Kidney epithelial cell (primary cell): ENCODE measurements at regions not wholly inside any gene's neighbourhood (a gene's known extent, or its start where the extent isn't known, plus 50 kb on each side); places are given as distances from the start of the nearest gene placed in this dataset.

Source experiments
- DNase-seq: peaks from one replicate; pipeline ENCODE4 v3.0.0-alpha.2; 2010; ENCODE audit warnings: low read depth
- H3K27me3 ChIP-seq: 2 replicates; pipeline ENCODE4 v1.6.0; 2011; ENCODE audit warnings: low read length; ENCODE audit not compliant: control insufficient read depth, insufficient read depth
- H3K36me3 ChIP-seq: 2 replicates; pipeline ENCODE4 v1.5.1; 2011; ENCODE audit warnings: low read length; ENCODE audit not compliant: control insufficient read depth, insufficient read depth
- H3K4me3 ChIP-seq: 2 replicates; pipeline ENCODE4 v1.5.1; 2011; ENCODE audit warnings: low read depth, mild to moderate bottlenecking, control low read depth, low read length
- CTCF ChIP-seq: IDR thresholded peaks from 2 replicates; pipeline ENCODE4 v1.5.1; 2011; ENCODE audit warnings: mild to moderate bottlenecking, moderate library complexity, low read length, control low read depth, inconsistent platforms; ENCODE audit not compliant: insufficient read depth, poor library complexity, severe bottlenecking

GRCh38 chr11:32279672-32280071 lies 155.7 kb downstream of the WT1 start:
- TF ChIP-seq CTCF: peak; percentile 23
- Histone ChIP-seq H3K36me3 (no peaks in the 10 kb centered on the region), H3K27me3 (no peaks in the 10 kb centered on the region), H3K4me3 (no peak overlapping the region)
- no peak for DNase-seq

DNA sequence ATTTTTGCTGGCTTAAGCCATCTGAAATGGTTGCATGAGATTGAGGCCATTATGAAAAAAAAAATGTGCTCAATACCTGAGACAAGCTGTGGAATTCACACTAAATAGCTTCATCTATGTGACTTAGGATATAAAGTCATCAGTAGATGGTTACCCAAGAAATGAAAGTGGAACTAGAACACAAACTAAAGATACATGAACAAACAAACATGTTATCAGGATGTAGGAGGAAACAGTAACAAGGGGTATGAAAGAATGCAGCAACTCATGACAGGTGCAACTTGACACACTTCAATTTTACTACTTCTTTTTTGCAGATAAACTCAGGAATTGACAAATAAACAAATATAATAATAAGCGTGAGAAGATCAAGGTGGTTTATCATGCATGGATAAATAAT lies 155.0 kb downstream of the WT1 start:
- Histone ChIP-seq H3K27me3 (no peaks in the 10 kb centered on the region), H3K36me3 (no peaks in the 10 kb centered on the region), H3K4me3 (no peak overlapping the region)
- DNase-seq: no peak
- no peak for TF ChIP-seq CTCF

- Histone ChIP-seq H3K27me3 (no peaks in the 10 kb centered on the region), H3K36me3 (no peaks in the 10 kb centered on the region), H3K4me3 (no peak overlapping the region)
- TF ChIP-seq CTCF: peak; percentile 15
- DNase-seq: no peak
Measured at GRCh38 chr11:32288276-32288675, 147.1 kb downstream of the WT1 start.

DNA sequence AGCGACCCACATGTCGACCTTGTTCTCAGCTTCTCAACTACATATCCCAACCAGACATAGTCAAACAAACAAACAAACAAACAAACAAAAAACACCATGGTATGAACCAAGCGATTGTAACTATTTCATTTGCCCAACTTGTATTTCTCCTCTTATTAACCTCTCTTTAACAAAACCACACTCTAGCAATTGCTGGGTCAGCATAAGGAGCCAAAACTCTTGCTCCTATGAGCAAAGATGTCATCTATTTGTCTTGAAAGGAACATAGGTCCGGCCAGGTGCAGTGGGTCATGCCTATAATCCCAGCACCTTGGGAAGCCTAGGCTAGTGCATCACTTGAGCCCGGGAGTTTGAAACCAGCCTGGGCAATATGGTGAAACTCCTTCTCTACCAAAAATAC lies 145.6 kb downstream of the WT1 start:
- H3K27me3 ChIP-seq: no peaks in the 10 kb centered on the region
- no peak overlapping the region for H3K4me3 ChIP-seq
- H3K36me3 ChIP-seq: no peaks in the 10 kb centered on the region
- no peak for DNase-seq
- TF ChIP-seq CTCF: no peak

GRCh38 chr11:32290783-32291182 lies 144.6 kb downstream of the WT1 start:
- TF ChIP-seq CTCF: no peak
- Histone ChIP-seq H3K36me3 (no peaks in the 10 kb centered on the region), H3K4me3 (no peak overlapping the region), H3K27me3 (no peaks in the 10 kb centered on the region)
- DNase-seq: no peak

DNA sequence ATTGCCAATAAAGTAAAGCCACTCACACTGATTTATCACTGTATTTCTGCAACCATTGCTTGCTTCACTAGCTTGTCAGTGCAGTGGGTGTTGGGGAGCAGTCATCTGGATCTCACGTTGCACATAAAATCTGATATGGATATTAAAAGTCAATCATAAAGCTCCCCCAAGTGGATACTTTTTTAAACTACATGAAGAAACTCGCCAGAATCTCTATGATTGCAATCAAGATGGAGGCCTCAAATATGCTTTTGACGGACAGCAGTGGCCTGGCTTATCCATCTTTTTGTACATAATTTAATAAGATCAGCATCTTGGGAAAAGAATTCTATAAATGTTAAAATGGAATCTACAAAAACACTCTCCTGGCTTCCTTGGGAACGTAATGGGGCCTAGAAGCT lies 137.7 kb downstream of the WT1 start:
- no peaks in the 10 kb centered on the region for H3K36me3 ChIP-seq
- no peak overlapping the region for H3K4me3 ChIP-seq
- peak; percentile 36 for TF ChIP-seq CTCF
- H3K27me3 ChIP-seq: no peaks in the 10 kb centered on the region
- DNase-seq: no peak
